T-helper 1 cell treated with Interleukin-12 subunit alpha and Interleukin-12 subunit beta and Interleukin-4 antibody, amounts not matched to agents 30 μg/mL and 1 μg/mL, for 36 hours (primary cell): ENCODE measurements at regions not wholly inside any gene's neighbourhood (a gene's known extent, or its start where the extent isn't known, plus 50 kb on each side); places are given as distances from the start of the nearest gene placed in this dataset.
"Not testable (repeated sequence)": the region's sequence is repeated elsewhere in the genome, so short reads cannot be mapped to it uniquely, and the experiment has no call there.

Experiments
- H3K27ac Mint-ChIP-seq: one replicate; pipeline ENCODE4 v1.8.0; 2021; ENCODE audit warnings: mild to moderate bottlenecking, mixed read lengths
- H3K27me3 Mint-ChIP-seq: one replicate; pipeline ENCODE4 v1.8.0; 2021; ENCODE audit warnings: low read depth, mixed read lengths
- H3K36me3 Mint-ChIP-seq: one replicate; pipeline ENCODE4 v1.8.0; 2021; ENCODE audit warnings: low read depth, mixed read lengths
- H3K4me1 Mint-ChIP-seq: one replicate; pipeline ENCODE4 v1.8.0; 2021; ENCODE audit warnings: low read depth, mixed read lengths
- H3K4me3 Mint-ChIP-seq: one replicate; pipeline ENCODE4 v1.8.0; 2021; ENCODE audit warnings: mild to moderate bottlenecking, moderate library complexity, mixed read lengths
- H3K9me3 Mint-ChIP-seq: one replicate; pipeline ENCODE4 v1.8.0; 2021; ENCODE audit warnings: mixed read lengths

DNA sequence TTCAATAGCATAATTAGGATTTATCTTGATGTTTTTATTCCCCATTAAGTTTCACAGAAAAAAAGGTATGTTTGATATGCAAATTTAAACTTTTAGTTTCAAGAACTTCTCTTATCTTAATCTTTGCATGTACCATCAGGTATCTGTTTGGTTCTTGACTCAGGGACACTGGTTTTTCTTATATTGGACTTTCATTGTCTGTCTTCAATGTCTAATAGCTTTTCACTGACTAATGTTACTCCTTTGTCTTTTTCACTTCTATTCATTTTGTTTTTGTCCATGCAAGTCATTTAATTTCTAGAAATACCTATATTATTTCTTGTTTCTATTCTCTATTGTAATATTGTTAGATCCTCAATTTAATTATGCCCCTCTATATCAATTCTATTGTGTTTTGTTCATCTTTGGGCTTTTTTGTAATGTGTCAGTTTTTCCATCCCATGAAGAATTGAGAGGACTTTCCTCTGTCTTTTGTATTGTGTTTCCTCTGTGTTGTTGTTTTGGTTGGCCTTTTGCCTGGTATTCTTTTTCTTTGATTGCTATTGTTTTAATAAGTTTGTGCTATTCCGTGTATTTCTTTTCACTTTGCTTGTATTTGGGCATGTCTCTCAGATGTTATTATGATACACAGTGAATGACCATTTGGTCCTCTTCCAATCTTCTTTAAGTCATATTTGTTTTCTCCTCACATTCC lies 58.3 kb upstream of the ANKRD10 start:
- Mint-ChIP-seq H3K36me3 (peaks cover 18% of the 10 kb centered on the region), H3K4me1 (peaks cover 4% of the 10 kb centered on the region), H3K27ac (no peak overlapping the region), H3K27me3 (peaks cover 39% of the 10 kb centered on the region), H3K9me3 (peaks cover 65% of the 10 kb centered on the region), H3K4me3 (no peak overlapping the region)

DNA sequence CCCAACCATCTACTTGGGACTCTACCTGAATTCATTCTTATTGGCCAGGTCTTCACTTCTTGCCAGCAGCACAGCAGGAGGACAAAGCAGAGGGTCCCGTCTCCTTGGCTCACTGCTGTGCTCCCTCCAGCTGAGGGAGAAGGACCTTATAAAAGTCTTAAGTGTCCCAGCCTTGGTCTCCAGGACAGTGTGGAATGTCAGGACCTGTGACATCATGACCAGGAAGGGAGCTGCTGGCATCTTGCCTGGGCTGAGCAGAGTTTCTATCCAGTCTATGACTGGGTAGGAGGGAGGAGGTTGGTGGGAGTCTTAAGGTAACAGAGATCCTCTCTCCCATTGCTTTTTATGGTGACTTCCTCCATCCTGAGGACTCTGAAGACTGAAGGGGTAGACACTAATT lies 56.6 kb upstream of the ANKRD10 start:
- H3K27ac Mint-ChIP-seq, result no peak overlapping the region
- no peak overlapping the region for H3K4me3 Mint-ChIP-seq
- peaks cover 70% of the 10 kb centered on the region for H3K9me3 Mint-ChIP-seq
- peaks cover 33% of the 10 kb centered on the region for H3K27me3 Mint-ChIP-seq
- peaks cover 28% of the 10 kb centered on the region for H3K36me3 Mint-ChIP-seq
- H3K4me1 Mint-ChIP-seq, result peaks cover 6% of the 10 kb centered on the region

GRCh38 chr13:110967156-110967855 lies 52.4 kb upstream of the ANKRD10 start:
- peaks cover 23% of the 10 kb centered on the region for H3K4me1 Mint-ChIP-seq
- peaks cover 75% of the 10 kb centered on the region for H3K9me3 Mint-ChIP-seq
- not testable (repeated sequence) for H3K4me3 Mint-ChIP-seq, H3K27ac Mint-ChIP-seq, H3K27me3 Mint-ChIP-seq
- H3K36me3 Mint-ChIP-seq, result peaks cover 51% of the 10 kb centered on the region

DNA sequence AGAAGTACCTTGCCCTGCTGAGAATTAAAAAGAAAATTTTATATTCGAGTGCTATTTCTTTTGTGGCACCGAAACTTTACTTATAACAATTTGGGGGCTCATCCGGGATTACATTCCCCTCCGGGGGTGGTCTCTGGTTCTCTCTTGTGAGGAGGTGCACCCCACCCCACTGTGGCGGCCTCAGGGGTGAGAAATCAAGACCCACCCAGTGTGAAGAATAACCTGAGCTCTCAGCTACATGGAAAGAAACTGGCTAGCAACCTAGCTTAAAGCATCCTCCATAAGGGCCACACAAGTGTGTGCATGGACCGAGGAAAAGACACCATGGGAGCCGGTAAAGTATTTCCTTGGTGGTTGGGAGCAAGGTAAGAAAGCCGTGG lies 50.9 kb upstream of the ANKRD10 start:
- peaks cover 23% of the 10 kb centered on the region for H3K4me1 Mint-ChIP-seq
- peaks cover 6% of the 10 kb centered on the region for H3K27me3 Mint-ChIP-seq
- peak overlapping the region; percentile 88 for H3K27ac Mint-ChIP-seq
- peaks cover 48% of the 10 kb centered on the region for H3K36me3 Mint-ChIP-seq
- no peak overlapping the region for H3K4me3 Mint-ChIP-seq
- H3K9me3 Mint-ChIP-seq, result peaks cover 66% of the 10 kb centered on the region

GRCh38 chr13:110965038-110965754 lies 50.3 kb upstream of the ANKRD10 start:
- H3K9me3 Mint-ChIP-seq, result peaks cover 64% of the 10 kb centered on the region

More at GRCh38 chr13:110965038-110965754, 50.3 kb upstream of the ANKRD10 start:
- Mint-ChIP-seq H3K27me3 (peaks cover under 1% of the 10 kb centered on the region), H3K4me3 (peak overlapping the region; percentile 41), H3K36me3 (peaks cover 48% of the 10 kb centered on the region), H3K4me1 (peaks cover 23% of the 10 kb centered on the region), H3K27ac (peak overlapping the region; percentile 88)
